Hindlimb muscle (tissue), 1 donor: ENCODE measurements at regions not wholly inside any gene's neighbourhood (a gene's known extent, or its start where the extent isn't known, plus 50 kb on each side); places are given as distances from the start of the nearest gene placed in this dataset.

ENCODE experiments used
- DNase-seq: peaks from one replicate; pipeline ENCODE4 v3.0.0-alpha.2; 2013

GRCh38 chr22:48536541-48537342, 1290.9 kb downstream of the BRD1 start:
- no peak for DNase-seq

GRCh38 chr22:48535868-48536540, 1291.7 kb downstream of the BRD1 start:
- DNase-seq: no peak

GRCh38 chr22:48534395-48534958, 1293.2 kb downstream of the BRD1 start:
- no peak for DNase-seq

- DNase-seq: no peak
Observed at GRCh38 chr22:48532986-48533385, 1294.7 kb downstream of the BRD1 start.

DNA sequence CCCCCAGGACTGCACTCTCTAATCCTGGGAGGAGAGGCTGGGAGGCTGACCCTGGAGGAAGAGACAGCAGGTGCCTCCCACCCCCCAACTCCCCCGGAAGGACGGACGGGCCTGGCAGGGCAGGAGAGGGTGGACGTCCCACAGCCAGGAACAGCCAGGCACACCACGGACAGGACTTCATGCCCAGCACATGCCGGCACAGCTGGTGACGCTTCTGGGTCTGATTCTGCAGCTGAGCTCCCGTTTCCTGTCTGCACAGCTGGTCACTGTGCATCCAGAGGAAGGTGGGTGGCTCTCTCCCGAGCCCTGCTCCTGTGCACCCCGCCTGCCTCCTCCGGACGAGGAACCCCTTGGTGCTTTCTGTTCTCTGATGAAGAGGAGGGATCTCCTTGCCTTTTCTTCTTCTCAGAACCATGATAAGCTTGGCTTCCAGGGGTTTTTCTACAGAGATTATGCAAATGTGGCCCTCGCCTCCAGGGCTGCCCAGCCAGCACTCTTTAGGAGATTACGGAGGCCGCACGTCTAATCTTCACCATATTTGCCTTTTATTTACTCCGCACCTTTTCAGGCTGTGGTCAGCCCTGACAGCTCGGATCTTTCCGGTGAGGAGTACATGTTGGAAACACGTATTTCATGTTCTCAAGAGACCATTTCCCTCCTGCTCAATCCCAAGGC, 1295.8 kb downstream of the BRD1 start:
- no peak for DNase-seq

GRCh38 chr22:48531108-48531507, 1296.6 kb downstream of the BRD1 start:
- DNase-seq: no peak

GRCh38 chr22:48530666-48531065, 1297.0 kb downstream of the BRD1 start:
- DNase-seq: no peak

- DNase-seq: no peak
Observed at GRCh38 chr22:48528221-48528915, 1299.3 kb downstream of the BRD1 start.

- no peak for DNase-seq
Observed at GRCh38 chr22:48523761-48524160, 1303.9 kb downstream of the BRD1 start.

DNA sequence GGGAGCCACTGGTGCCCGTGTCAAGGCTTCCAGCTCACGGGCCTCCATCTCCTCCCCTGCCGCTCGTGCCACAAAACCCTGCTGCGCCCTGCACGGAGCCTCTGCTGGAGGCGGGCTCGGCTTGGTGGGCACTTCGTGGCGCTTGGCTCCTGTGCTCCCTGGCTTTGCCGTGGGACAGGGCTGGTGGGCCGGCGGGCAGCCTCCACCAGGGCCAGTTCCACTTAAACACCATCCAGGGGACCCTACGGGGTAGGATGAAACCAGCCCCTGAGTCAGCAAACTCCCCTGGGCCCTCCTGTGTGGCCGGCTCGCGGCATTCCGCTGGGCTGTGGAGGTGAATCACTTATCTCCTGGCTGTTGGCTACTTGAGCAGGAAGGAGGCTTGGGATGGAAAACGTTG, 1304.6 kb downstream of the BRD1 start:
- DNase-seq: no peak

GRCh38 chr22:48522271-48522670, 1305.4 kb downstream of the BRD1 start:
- no peak for DNase-seq

GRCh38 chr22:48520884-48521588, 1306.6 kb downstream of the BRD1 start:
- no peak for DNase-seq

- no peak for DNase-seq
Observed at GRCh38 chr22:48520207-48520606, 1307.5 kb downstream of the BRD1 start.

DNA sequence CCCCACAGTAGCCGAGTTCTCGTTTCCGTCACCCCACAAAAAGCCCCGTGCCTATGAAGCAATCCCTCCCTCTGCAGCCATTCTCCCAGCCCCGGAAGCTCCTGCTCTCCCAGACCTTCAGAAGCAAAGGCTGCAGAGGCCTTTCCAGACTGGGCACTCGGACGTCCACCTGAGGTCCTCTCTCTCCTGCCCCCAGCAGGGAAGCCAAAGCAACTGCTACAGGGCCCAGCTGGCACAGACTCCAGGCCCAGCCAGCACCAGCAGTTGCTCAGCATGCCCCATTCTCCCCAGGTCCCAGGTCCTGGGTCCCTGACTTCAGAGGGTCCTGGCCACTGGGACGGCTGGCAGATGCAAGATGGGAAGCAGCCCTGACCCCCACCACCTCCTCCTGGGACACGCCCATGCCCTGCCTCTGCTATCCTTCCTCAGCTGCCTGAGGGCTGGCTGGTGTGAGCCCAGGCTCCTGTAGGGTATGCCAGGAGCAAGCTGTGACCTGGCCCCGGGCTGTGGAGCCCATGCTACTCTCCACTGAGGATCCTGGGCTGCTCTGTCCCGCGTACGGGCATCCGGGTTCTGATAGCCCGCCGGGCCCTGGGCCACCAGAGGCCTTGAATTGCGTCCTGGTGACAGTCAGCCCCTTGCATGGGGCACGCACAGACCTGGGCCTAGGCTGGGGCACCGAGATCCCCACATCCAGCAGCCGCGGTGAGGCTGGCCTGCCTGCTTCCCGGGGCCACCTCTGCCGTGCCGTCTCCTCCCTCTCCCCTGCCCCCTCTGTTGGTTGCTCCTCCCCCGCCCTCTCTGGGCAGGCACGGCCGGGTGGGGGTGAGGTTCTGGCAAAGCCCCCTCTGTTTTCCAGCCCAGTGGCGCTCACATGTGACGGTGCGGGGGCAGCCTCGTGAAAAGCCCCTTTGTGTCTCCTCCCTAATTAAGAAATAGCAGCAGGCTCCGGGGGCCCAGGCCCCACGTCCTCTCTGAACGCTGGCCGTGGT, 1310.3 kb downstream of the BRD1 start:
- DNase-seq: no peak

GRCh38 chr22:48516571-48516970, 1311.1 kb downstream of the BRD1 start:
- DNase-seq: no peak

DNA sequence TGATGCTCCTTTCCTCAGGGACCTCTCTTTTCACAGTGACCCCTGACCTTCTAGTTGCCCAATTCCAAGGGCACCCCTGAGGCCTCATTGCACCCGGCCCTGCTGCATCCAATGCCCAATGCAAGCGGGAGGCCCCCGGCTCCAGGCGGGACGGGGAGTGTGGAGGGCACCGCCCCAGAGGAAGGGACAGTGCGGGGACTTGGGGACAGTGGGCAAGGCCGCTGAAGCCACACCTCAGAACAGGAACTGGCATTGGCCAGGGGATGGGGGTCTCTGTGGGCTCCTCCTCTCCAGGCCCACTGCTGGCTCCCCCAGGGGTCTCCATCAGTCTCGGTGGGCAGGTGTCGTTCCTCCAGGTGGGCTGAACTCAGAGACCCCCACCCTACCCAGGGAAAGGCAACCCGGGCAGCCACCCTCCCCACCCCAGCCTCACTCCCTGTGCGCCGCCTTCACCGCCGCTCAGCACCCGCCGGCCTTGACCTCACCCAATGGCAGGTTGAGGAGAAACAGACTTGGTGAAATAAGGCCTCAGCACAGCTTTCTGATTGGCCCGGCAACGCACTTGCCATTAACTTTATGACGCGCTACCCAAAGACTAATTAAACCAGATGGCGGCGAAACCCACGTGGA, 1312.0 kb downstream of the BRD1 start:
- DNase-seq: no peak

- DNase-seq: no peak
Observed at GRCh38 chr22:48513929-48514328, 1313.7 kb downstream of the BRD1 start.

DNA sequence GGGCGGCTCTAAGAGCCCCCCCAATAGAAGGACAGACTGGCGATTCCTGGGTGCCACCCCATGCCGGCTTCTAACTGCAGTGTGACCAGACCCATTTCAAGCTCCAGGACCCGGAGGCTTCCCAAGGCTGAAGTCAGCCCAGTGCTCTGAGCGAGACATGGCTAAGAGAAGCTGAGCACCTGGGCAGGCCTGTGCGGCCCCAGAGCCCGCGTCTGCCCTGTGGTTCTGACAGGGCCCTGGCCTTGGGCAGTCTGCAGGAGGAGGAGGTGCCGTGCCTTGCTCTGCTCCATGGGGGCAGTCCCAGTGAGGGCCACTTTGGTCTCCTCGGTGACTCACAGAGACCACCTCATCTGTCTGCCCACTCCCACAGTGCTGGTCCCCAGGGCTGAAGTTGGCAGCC, 1314.2 kb downstream of the BRD1 start:
- DNase-seq: no peak

GRCh38 chr22:48511781-48512327, 1315.8 kb downstream of the BRD1 start:
- no peak for DNase-seq

DNA sequence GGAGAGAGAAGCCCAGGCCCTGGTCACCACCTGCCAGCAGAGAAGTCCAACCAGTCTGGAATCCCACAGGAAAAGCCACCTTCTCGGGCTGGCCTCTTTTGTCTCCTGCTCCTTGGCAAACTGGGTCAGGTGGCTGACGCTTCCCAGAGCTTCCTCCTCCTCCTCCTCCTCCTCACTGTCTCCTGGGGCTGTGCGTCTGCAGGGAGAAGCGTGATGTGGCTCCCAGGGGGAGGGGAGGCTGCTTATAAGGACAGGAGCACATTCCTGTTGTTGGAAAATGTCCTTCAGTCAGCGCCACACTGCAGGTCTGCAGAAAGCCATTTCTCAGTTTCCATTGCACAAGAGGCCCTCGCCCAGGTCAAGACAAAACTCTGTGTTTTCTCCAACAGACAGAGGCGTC, 1316.5 kb downstream of the BRD1 start:
- no peak for DNase-seq
